ENCODE measurements at regions not wholly inside any gene's neighbourhood (a gene's known extent, or its start where the extent isn't known, plus 50 kb on each side); places are given as distances from the start of the nearest gene placed in this dataset.

GRCh38 chr1:239322369-239322768, 64.0 kb upstream of the CHRM3 start:
- ATAC-seq: no peak
- TF ChIP-seq PATZ1 (CRISPR knock-in tag; IDR thresholded peaks at IDR 0.05; ENCODE audit: borderline replicate concordance): no peak
- TF ChIP-seq ZFP30 (CRISPR knock-in tag; IDR thresholded peaks at IDR 0.05): no peak
- no peak for TF ChIP-seq TOX (CRISPR knock-in tag; IDR thresholded peaks at IDR 0.05; ENCODE audit: borderline replicate concordance)
- TF ChIP-seq ISL1 (CRISPR knock-in tag; IDR thresholded peaks at IDR 0.05): no peak
- TF ChIP-seq ZNF565 (CRISPR knock-in tag; conservative IDR thresholded peaks at IDR 0.05; ENCODE audit: low read depth): no peak
- TF ChIP-seq ZFP3 (CRISPR knock-in tag; IDR thresholded peaks at IDR 0.05): no peak
- no peak for TF ChIP-seq PPARA (CRISPR knock-in tag; IDR thresholded peaks at IDR 0.05; ENCODE audit: borderline replicate concordance)
- no peak for TF ChIP-seq OSR1 (CRISPR knock-in tag; IDR thresholded peaks at IDR 0.05)
- no peak for TF ChIP-seq CREB5 (CRISPR knock-in tag; IDR thresholded peaks at IDR 0.05; ENCODE audit: low read depth)
- no peak for TF ChIP-seq GLIS3 (CRISPR knock-in tag; IDR thresholded peaks at IDR 0.05)
- no peak for TF ChIP-seq ZNF70 (CRISPR knock-in tag; IDR thresholded peaks at IDR 0.05)
- no peak for TF ChIP-seq TCF4 (CRISPR knock-in tag; IDR thresholded peaks at IDR 0.05; ENCODE audit: borderline replicate concordance)
- TF ChIP-seq, protein P1, sequence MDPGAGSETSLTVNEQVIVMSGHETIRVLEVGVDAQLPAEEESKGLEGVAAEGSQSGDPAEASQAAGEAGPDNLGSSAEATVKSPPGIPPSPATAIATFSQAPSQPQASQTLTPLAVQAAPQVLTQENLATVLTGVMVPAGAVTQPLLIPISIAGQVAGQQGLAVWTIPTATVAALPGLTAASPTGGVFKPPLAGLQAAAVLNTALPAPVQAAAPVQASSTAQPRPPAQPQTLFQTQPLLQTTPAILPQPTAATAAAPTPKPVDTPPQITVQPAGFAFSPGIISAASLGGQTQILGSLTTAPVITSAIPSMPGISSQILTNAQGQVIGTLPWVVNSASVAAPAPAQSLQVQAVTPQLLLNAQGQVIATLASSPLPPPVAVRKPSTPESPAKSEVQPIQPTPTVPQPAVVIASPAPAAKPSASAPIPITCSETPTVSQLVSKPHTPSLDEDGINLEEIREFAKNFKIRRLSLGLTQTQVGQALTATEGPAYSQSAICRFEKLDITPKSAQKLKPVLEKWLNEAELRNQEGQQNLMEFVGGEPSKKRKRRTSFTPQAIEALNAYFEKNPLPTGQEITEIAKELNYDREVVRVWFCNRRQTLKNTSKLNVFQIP (CRISPR knock-in tag; IDR thresholded peaks at IDR 0.05; ENCODE audit: borderline replicate concordance, low read depth): no peak
- no peak for TF ChIP-seq ZC3H10 (CRISPR knock-in tag; IDR thresholded peaks at IDR 0.05)
- TF ChIP-seq ARNTL (CRISPR knock-in tag; IDR thresholded peaks at IDR 0.05; ENCODE audit: borderline replicate concordance, low read depth): no peak
- no peak for TF ChIP-seq ESRRG (CRISPR knock-in tag; IDR thresholded peaks at IDR 0.05)
- no peak for TF ChIP-seq RARB (CRISPR knock-in tag; IDR thresholded peaks at IDR 0.05)
- TF ChIP-seq BACH2 (CRISPR knock-in tag; IDR thresholded peaks at IDR 0.05; ENCODE audit: borderline replicate concordance): no peak
- TF ChIP-seq, protein P2, sequence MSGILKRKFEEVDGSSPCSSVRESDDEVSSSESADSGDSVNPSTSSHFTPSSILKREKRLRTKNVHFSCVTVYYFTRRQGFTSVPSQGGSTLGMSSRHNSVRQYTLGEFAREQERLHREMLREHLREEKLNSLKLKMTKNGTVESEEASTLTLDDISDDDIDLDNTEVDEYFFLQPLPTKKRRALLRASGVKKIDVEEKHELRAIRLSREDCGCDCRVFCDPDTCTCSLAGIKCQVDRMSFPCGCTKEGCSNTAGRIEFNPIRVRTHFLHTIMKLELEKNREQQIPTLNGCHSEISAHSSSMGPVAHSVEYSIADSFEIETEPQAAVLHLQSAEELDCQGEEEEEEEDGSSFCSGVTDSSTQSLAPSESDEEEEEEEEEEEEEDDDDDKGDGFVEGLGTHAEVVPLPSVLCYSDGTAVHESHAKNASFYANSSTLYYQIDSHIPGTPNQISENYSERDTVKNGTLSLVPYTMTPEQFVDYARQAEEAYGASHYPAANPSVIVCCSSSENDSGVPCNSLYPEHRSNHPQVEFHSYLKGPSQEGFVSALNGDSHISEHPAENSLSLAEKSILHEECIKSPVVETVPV (CRISPR knock-in tag; IDR thresholded peaks at IDR 0.05): no peak
- TF ChIP-seq CSDC2 (CRISPR knock-in tag; IDR thresholded peaks at IDR 0.05): no peak

- ATAC-seq: no peak
- TF ChIP-seq ZFP3 (CRISPR knock-in tag; IDR thresholded peaks at IDR 0.05) (no peak), ZNF70 (CRISPR knock-in tag; IDR thresholded peaks at IDR 0.05) (no peak), ZFP30 (CRISPR knock-in tag; IDR thresholded peaks at IDR 0.05) (no peak), BACH2 (CRISPR knock-in tag; IDR thresholded peaks at IDR 0.05; ENCODE audit: borderline replicate concordance) (no peak), GLIS3 (CRISPR knock-in tag; IDR thresholded peaks at IDR 0.05) (no peak), ESRRG (CRISPR knock-in tag; IDR thresholded peaks at IDR 0.05) (no peak), ARNTL (CRISPR knock-in tag; IDR thresholded peaks at IDR 0.05; ENCODE audit: borderline replicate concordance, low read depth) (no peak), TCF4 (CRISPR knock-in tag; IDR thresholded peaks at IDR 0.05; ENCODE audit: borderline replicate concordance) (no peak), TSHZ2 (CRISPR knock-in tag; IDR thresholded peaks at IDR 0.05) (no peak), PATZ1 (CRISPR knock-in tag; IDR thresholded peaks at IDR 0.05; ENCODE audit: borderline replicate concordance) (no peak), SNAI2 (CRISPR knock-in tag; IDR thresholded peaks at IDR 0.05) (no peak)
- TF ChIP-seq, protein P1 (CRISPR knock-in tag; IDR thresholded peaks at IDR 0.05; ENCODE audit: borderline replicate concordance, low read depth): no peak
These were observed 64.5 kb upstream of the CHRM3 start for GRCh38 chr1:239321877-239322276.

Measured in SK-N-SH treated with all-trans-retinoic acid at 6 μM for 48 hours (cell line).